ENCODE measurements at regions not wholly inside any gene's neighbourhood (a gene's known extent, or its start where the extent isn't known, plus 50 kb on each side); places are given as distances from the start of the nearest gene placed in this dataset.

- TF ChIP-seq, protein P1, sequence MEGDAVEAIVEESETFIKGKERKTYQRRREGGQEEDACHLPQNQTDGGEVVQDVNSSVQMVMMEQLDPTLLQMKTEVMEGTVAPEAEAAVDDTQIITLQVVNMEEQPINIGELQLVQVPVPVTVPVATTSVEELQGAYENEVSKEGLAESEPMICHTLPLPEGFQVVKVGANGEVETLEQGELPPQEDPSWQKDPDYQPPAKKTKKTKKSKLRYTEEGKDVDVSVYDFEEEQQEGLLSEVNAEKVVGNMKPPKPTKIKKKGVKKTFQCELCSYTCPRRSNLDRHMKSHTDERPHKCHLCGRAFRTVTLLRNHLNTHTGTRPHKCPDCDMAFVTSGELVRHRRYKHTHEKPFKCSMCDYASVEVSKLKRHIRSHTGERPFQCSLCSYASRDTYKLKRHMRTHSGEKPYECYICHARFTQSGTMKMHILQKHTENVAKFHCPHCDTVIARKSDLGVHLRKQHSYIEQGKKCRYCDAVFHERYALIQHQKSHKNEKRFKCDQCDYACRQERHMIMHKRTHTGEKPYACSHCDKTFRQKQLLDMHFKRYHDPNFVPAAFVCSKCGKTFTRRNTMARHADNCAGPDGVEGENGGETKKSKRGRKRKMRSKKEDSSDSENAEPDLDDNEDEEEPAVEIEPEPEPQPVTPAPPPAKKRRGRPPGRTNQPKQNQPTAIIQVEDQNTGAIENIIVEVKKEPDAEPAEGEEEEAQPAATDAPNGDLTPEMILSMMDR (IDR thresholded peaks at IDR 0.05) = no peak
- no peak for TF ChIP-seq ZFX (IDR thresholded peaks at IDR 0.05; ENCODE audit: borderline replicate concordance)
Measured at GRCh38 chr10:16292366-16292765, 144.4 kb upstream of the PTER start.

Measured in 22Rv1 (cell line).